ENCODE measurements at regions not wholly inside any gene's neighbourhood (a gene's known extent, or its start where the extent isn't known, plus 50 kb on each side); places are given as distances from the start of the nearest gene placed in this dataset.

DNA sequence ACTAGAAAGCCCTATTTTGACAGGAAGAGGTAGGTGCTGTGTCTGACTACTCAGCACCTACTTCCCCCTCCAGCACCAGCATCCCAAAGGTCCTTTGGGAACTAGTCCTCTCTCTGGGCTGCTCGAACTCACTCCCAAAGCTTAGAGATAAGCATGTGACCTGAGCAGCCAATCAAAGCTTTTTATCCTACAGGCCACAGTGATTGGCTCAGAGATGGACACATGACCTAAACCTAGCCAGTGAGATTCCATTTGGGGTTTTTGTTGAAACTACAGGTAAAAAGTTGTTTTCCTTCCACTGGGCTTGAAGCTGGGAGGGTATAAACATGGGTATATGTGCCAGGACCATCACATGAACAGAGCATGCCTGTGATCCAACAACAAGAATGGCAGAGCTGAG, 186.5 kb upstream of the PPP2R3A start:
- H3K27me3 ChIP-seq (ENCODE audit: control insufficient read depth in 2 of 2, insufficient read depth in 2 of 2, low read length in 2 of 2), result no peaks in the 10 kb centered on the region
- H3K27ac Mint-ChIP-seq, result no peak overlapping the region
- no peaks in the 10 kb centered on the region for H3K79me2 ChIP-seq (ENCODE audit: insufficient read depth, low read length)
- intact Hi-C loops (cut with micrococcal nuclease), result no loop called here
- no peak overlapping the region for H2AFZ ChIP-seq (ENCODE audit: insufficient read depth, low read depth, low read length, poor library complexity, severe bottlenecking)
- H3K27me3 Mint-ChIP-seq (ENCODE audit: low read depth in 3 of 3), result peaks cover 0 to 3% (median 2%) of the 10 kb centered on the region in 3 donors
- no peak overlapping the region for H3K27ac ChIP-seq (ENCODE audit: low read depth in 1 of 2, low read length in 2 of 2)
- no peaks in the 10 kb centered on the region for H3K36me3 Mint-ChIP-seq
- H3K4me3 ChIP-seq (replicated peaks in 1 of 3; ENCODE audit: low read depth in 2 of 3, low read length in 3 of 3), result no peak overlapping the region
- H3K4me1 ChIP-seq (ENCODE audit: control insufficient read depth in 1 of 2, insufficient read depth in 2 of 2, low read length in 2 of 2), result no peaks in the 10 kb centered on the region
- peaks cover 0 to 7% of the 10 kb centered on the region in 2 donors for H3K9me3 ChIP-seq (replicated peaks in 1 of 2; ENCODE audit: control insufficient read depth in 1 of 2, insufficient read depth in 1 of 2, low read length in 2 of 2)
- no peaks in the 10 kb centered on the region for H3K36me3 ChIP-seq (replicated peaks in 1 of 2; ENCODE audit: control insufficient read depth in 1 of 2, insufficient read depth in 2 of 2, low read length in 2 of 2)
- H3K9ac ChIP-seq (ENCODE audit: insufficient read depth, low read length, poor library complexity, severe bottlenecking), result no peak overlapping the region
- no peak for TF ChIP-seq CTCF (IDR thresholded peaks at IDR 0.05)
- H3K4me1 Mint-ChIP-seq, result no peaks in the 10 kb centered on the region
- no peaks in the 10 kb centered on the region for H4K20me1 ChIP-seq (ENCODE audit: insufficient read depth, low read length)
- H3K4me3 Mint-ChIP-seq, result no peak overlapping the region
- peaks cover 2 to 13% (median 3%) of the 10 kb centered on the region in 7 donors for H3K9me3 Mint-ChIP-seq
- WGBS (ENCODE audit: insufficient coverage), result 60% methylated on average over 1 of the region's 1 CpG
- no peak overlapping the region for H3K4me2 ChIP-seq (replicated peaks; ENCODE audit: extremely low read depth, low read length, poor library complexity, severe bottlenecking)
- no peak for DNase-seq

DNA sequence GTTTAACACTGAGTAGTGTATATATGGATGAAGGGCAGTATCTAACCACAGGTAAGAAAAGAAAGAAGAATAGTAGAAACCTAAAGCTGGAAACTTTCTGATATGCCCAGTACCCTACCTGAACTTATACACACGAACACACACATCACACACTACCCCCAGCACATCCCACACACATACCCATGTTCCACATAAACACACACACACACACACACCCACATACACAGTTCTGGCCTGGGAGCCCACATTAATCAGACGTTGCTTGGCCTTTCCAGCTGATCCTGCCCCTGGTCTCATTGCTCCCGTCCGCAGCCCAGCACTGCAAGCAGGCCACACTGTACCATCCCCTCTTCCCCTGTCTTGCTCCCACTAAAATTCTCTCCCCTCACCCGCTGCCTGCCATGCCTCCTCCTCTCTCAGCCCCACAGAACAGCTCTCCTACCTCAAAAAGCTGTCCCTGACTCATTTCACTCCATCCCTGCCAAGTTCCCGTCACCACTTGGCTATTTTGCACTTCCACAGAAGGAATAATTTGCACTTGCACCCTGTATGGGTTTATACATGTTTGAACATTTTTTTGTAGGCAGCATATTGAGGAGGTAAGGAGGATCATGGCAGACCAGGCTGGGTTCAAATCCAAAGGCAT, 185.8 kb upstream of the PPP2R3A start:
- Histone ChIP-seq H3K4me3 (replicated peaks in 1 of 3; ENCODE audit: low read depth in 2 of 3, low read length in 3 of 3) (no peak overlapping the region), H2AFZ (ENCODE audit: insufficient read depth, low read depth, low read length, poor library complexity, severe bottlenecking) (no peak overlapping the region), H3K27me3 (ENCODE audit: control insufficient read depth in 2 of 2, insufficient read depth in 2 of 2, low read length in 2 of 2) (no peaks in the 10 kb centered on the region), H3K9me3 (replicated peaks in 1 of 2; ENCODE audit: control insufficient read depth in 1 of 2, insufficient read depth in 1 of 2, low read length in 2 of 2) (peaks cover 0 to 7% of the 10 kb centered on the region in 2 donors), H3K36me3 (replicated peaks in 1 of 2; ENCODE audit: control insufficient read depth in 1 of 2, insufficient read depth in 2 of 2, low read length in 2 of 2) (no peaks in the 10 kb centered on the region), H3K9ac (ENCODE audit: insufficient read depth, low read length, poor library complexity, severe bottlenecking) (no peak overlapping the region), H3K27ac (ENCODE audit: low read depth in 1 of 2, low read length in 2 of 2) (no peak overlapping the region), H3K79me2 (ENCODE audit: insufficient read depth, low read length) (no peaks in the 10 kb centered on the region), H3K4me1 (ENCODE audit: control insufficient read depth in 1 of 2, insufficient read depth in 2 of 2, low read length in 2 of 2) (peaks cover 3 to 5% of the 10 kb centered on the region in 2 donors), H4K20me1 (ENCODE audit: insufficient read depth, low read length) (no peaks in the 10 kb centered on the region), H3K4me2 (replicated peaks; ENCODE audit: extremely low read depth, low read length, poor library complexity, severe bottlenecking) (no peak overlapping the region)
- 84% methylated on average over 5 of the region's 6 CpGs for WGBS (ENCODE audit: insufficient coverage)
- no peak for DNase-seq
- H3K4me1 Mint-ChIP-seq, result peaks cover 5% of the 10 kb centered on the region
- H3K27me3 Mint-ChIP-seq (ENCODE audit: low read depth in 3 of 3), result peaks cover 0 to 3% (median 2%) of the 10 kb centered on the region in 3 donors
- no peaks in the 10 kb centered on the region for H3K36me3 Mint-ChIP-seq
- no peak overlapping the region for H3K27ac Mint-ChIP-seq
- intact Hi-C loops (cut with micrococcal nuclease), result no loop called here
- H3K4me3 Mint-ChIP-seq, result no peak overlapping the region
- no peak for TF ChIP-seq CTCF (IDR thresholded peaks at IDR 0.05)
- peaks cover 2 to 12% (median 3%) of the 10 kb centered on the region in 7 donors for H3K9me3 Mint-ChIP-seq
